ENCODE measurements at regions not wholly inside any gene's neighbourhood (a gene's known extent, or its start where the extent isn't known, plus 50 kb on each side); places are given as distances from the start of the nearest gene placed in this dataset.

- no peak overlapping the region for H3K27ac Mint-ChIP-seq
- Histone ChIP-seq H3T11ph (ENCODE audit: low read length) (no peak overlapping the region), H4K5ac (ENCODE audit: insufficient read length, low read depth, low read length) (no peak overlapping the region), H4K20me1 (ENCODE audit: control insufficient read depth, insufficient read depth, insufficient read length) (no peaks in the 10 kb centered on the region), H2BK20ac (ENCODE audit: low read depth, low read length, poor library complexity, severe bottlenecking) (no peak overlapping the region), H3K23me2 (ENCODE audit: insufficient read length, low read depth, low read length, poor library complexity, severe bottlenecking) (no peaks in the 10 kb centered on the region), H3K9ac (ENCODE audit: extremely low read depth, insufficient read length, low read length) (no peak overlapping the region), H3K56ac (ENCODE audit: insufficient read length, low read depth, low read length) (no peak overlapping the region), H3K4me2 (ENCODE audit: insufficient read depth, insufficient read length, low read length) (no peak overlapping the region), H3K4ac (ENCODE audit: low read depth, low read length) (no peak overlapping the region), H2BK12ac (ENCODE audit: insufficient read length, low read depth, low read length) (no peak overlapping the region), H2BK15ac (ENCODE audit: low read depth, low read length) (no peak overlapping the region), H3K27ac (ENCODE audit: insufficient read length, low read depth, low read length) (no peak overlapping the region), H4K91ac (ENCODE audit: insufficient read length, low read depth, low read length) (no peak overlapping the region), H3K79me1 (ENCODE audit: insufficient read depth, low read depth, low read length, poor library complexity, severe bottlenecking) (no peaks in the 10 kb centered on the region), H3K9me3 (ENCODE audit: control insufficient read depth, low read depth, low read length) (no peaks in the 10 kb centered on the region), H3K23ac (ENCODE audit: insufficient read length, low read depth, low read length) (no peak overlapping the region), H2AK5ac (ENCODE audit: insufficient read length, low read length) (no peak overlapping the region), H3K79me2 (ENCODE audit: insufficient read depth, low read length) (no peaks in the 10 kb centered on the region), H2BK5ac (ENCODE audit: insufficient read length, low read length) (no peak overlapping the region), H4K8ac (replicated peaks; ENCODE audit: insufficient read length, low read depth, low read length) (no peak overlapping the region), H2BK120ac (ENCODE audit: low read depth, low read length, poor library complexity, severe bottlenecking) (no peak overlapping the region), H3K27me3 (ENCODE audit: insufficient read depth, low read length) (no peaks in the 10 kb centered on the region), H3K4me1 (ENCODE audit: insufficient read depth, low read length) (0 out of 2 replicates have a peak, but pooled peaks cover 2% of the 10 kb centered on the region), H3K18ac (ENCODE audit: insufficient read length, low read depth, low read length) (no peak overlapping the region), H3K14ac (ENCODE audit: insufficient read depth, low read length) (no peak overlapping the region), H2AFZ (ENCODE audit: low read length) (no peak overlapping the region)
- DNase-seq = no peak
- H3K9me3 Mint-ChIP-seq = no peaks in the 10 kb centered on the region; a peak in 1 of 5 replicates
- H3K36me3 Mint-ChIP-seq (ENCODE audit: insufficient read depth in 1 of 3, low read depth in 3 of 3) = no peaks in the 10 kb centered on the region; a peak in 1 of 7 replicates
- WGBS (ENCODE audit: extremely low coverage, insufficient read length, low lambda C conversion rate) = no CpG with 5 or more reads among the region's 9 CpGs
- no peak for TF ChIP-seq CTCF (conservative IDR thresholded peaks at IDR 0.05)
- peaks cover 15 to 18% of the 10 kb centered on the region in 2 experiments for H3K4me1 Mint-ChIP-seq
- H3K4me3 Mint-ChIP-seq = no peak overlapping the region
- H3K27me3 Mint-ChIP-seq (ENCODE audit: low read depth) = peaks cover 15% of the 10 kb centered on the region
Observed at GRCh38 chr2:234406085-234406484, 90.8 kb downstream of the ARL4C start.

Data from H9 (cell line).